GM10248 (cell line): ENCODE measurements at regions not wholly inside any gene's neighbourhood (a gene's known extent, or its start where the extent isn't known, plus 50 kb on each side); places are given as distances from the start of the nearest gene placed in this dataset.

Experiments
- CTCF ChIA-PET: fragments of 300-600 bp; sonication (Branson Sonifier 250); formaldehyde crosslinking; extraction: SDS; loops from one replicate; lab custom pipeline; 2021; ENCODE audit warnings: antibody characterized with exemption; lab: Yijun Ruan, JAX
- POLR2A ChIA-PET: fragments of 350-650 bp; sonication (Branson Sonifier 250); formaldehyde crosslinking; extraction: SDS; loops from one replicate; lab custom pipeline; 2020; ENCODE audit warnings: antibody characterized with exemption; lab: Yijun Ruan, JAX
- DNase-seq: peaks from one replicate; pipeline ENCODE4 v3.0.0; 2012; ENCODE audit errors: extremely low spot score
- CTCF ChIP-seq: IDR thresholded peaks from 2 replicates; pipeline ENCODE4 v1.5.1; 2012; ENCODE audit warnings: mild to moderate bottlenecking, low read depth; ENCODE audit errors: extremely low read depth, missing control alignments, control extremely low read depth

GRCh38 chr6:143607974-143608373 lies 69.8 kb upstream of the PHACTR2 start:
- ChIA-PET POLR2A (no interaction called here), CTCF (interaction anchor here (1.4 kb wide), 1 partner anchor 32 kb away, joined by 6 read pairs; no protein-coding TSS in a partner anchor)
- no peak for TF ChIP-seq CTCF
- DNase-seq = no peak

- no peak for DNase-seq
- ChIA-PET POLR2A (no interaction called here), CTCF (interaction anchor here (1.5 kb wide), 1 partner anchor 31 kb away, joined by 4 read pairs; no protein-coding TSS in a partner anchor)
- TF ChIP-seq CTCF = no peak
Observed at GRCh38 chr6:143607168-143607567, 70.6 kb upstream of the PHACTR2 start.

GRCh38 chr6:143605906-143606521 lies 71.8 kb upstream of the PHACTR2 start:
- ChIA-PET POLR2A (no interaction called here), CTCF (interaction anchor here (1.2 to 1.5 kb wide), 2 partner anchors 10 to 30 kb away, joined by 3 to 4 read pairs; no protein-coding TSS in a partner anchor)
- TF ChIP-seq CTCF = no peak
- no peak for DNase-seq

GRCh38 chr6:143603455-143603854 lies 74.3 kb upstream of the PHACTR2 start:
- no peak for TF ChIP-seq CTCF
- ChIA-PET POLR2A (no interaction called here), CTCF (interaction anchor here (0.9 kb wide), 1 partner anchor 18 kb away, joined by 3 read pairs; no protein-coding TSS in a partner anchor)
- no peak for DNase-seq

GRCh38 chr6:143601504-143601903 lies 76.3 kb upstream of the PHACTR2 start:
- POLR2A ChIA-PET = no interaction called here
- CTCF ChIA-PET = interaction anchor here (1.4 to 2.3 kb wide), 4 partner anchors 8 to 26 kb away, joined by 3 to 9 read pairs (median 4); no protein-coding TSS in a partner anchor
- TF ChIP-seq CTCF = no peak
- no peak for DNase-seq

- TF ChIP-seq CTCF = no peak
- CTCF ChIA-PET = interaction anchor here (1.0 to 2.5 kb wide), 6 partner anchors 8 to 284 kb away, joined by 3 to 9 read pairs (median 4); no protein-coding TSS in a partner anchor
- POLR2A ChIA-PET = no interaction called here
- no peak for DNase-seq
Observed at GRCh38 chr6:143600821-143601220, 76.9 kb upstream of the PHACTR2 start.
